H1 (cell line): ENCODE measurements at regions not wholly inside any gene's neighbourhood (a gene's known extent, or its start where the extent isn't known, plus 50 kb on each side); places are given as distances from the start of the nearest gene placed in this dataset.

Experiments used
- CTCF ChIA-PET: fragments of 300-600 bp; sonication (Branson Sonifier 250); formaldehyde crosslinking; loops from one replicate; lab custom pipeline; 2021; ENCODE audit not compliant: partially characterized antibody; lab: Charles Lee
- POLR2A ChIA-PET: fragments of 300-600 bp; sonication (Branson Sonifier 250); formaldehyde crosslinking; loops from one replicate; lab custom pipeline; 2021; ENCODE audit warnings: inconsistent platforms; ENCODE audit not compliant: partially characterized antibody; lab: Charles Lee
- DNase-seq, 2 experiments: peaks; one replicate each; pipeline versions ENCODE4 v3.0.0 to v3.0.0-alpha.2; 2010 to 2022; ENCODE audit warnings: low spot score in 2 of 2, low read depth in 1 of 2, mixed read lengths in 1 of 2
- FAIRE-seq: peaks from 2 replicates; lab custom pipeline; 2011; peaks lifted over from hg19 to GRCh38; lab: Jason Lieb, UNC
- H2AFZ ChIP-seq: 2 replicates; pipeline ENCODE4 v1.8.1; 2012; ENCODE audit warnings: low read length, inconsistent platforms
- H2AK5ac ChIP-seq: 2 replicates; pipeline ENCODE4 v1.6.1; 2013; ENCODE audit warnings: low read depth, low read length
- H2BK120ac ChIP-seq: replicated peaks from 2 replicates; pipeline ENCODE3; 2013; ENCODE audit warnings: low read depth, low read length, inconsistent platforms
- H2BK12ac ChIP-seq: 2 replicates; pipeline ENCODE4 v1.6.1; 2013; ENCODE audit warnings: low read depth, low read length
- H2BK15ac ChIP-seq: 2 replicates; pipeline ENCODE4 v1.6.1; 2013; ENCODE audit warnings: low read length
- H2BK20ac ChIP-seq: 2 replicates; pipeline ENCODE4 v1.6.1; 2013; ENCODE audit warnings: low read length
- H2BK5ac ChIP-seq: 2 replicates; pipeline ENCODE4 v1.6.1; 2013; ENCODE audit warnings: low read depth, low read length
- H3K14ac ChIP-seq: 2 replicates; pipeline ENCODE4 v1.6.1; 2013; ENCODE audit warnings: inconsistent platforms; ENCODE audit not compliant: insufficient read length
- H3K18ac ChIP-seq: 2 replicates; pipeline ENCODE4 v1.6.1; 2013; ENCODE audit warnings: low read length; ENCODE audit errors: extremely low read depth
- H3K23ac ChIP-seq: 2 replicates; pipeline ENCODE4 v1.6.1; 2013; ENCODE audit warnings: inconsistent platforms; ENCODE audit not compliant: insufficient read length
- H3K23me2 ChIP-seq: 2 replicates; pipeline ENCODE4 v1.6.1; 2013; ENCODE audit warnings: low read depth, low read length
- H3K27ac ChIP-seq: 2 replicates; pipeline ENCODE4 v1.6.1; 2011; ENCODE audit warnings: low read depth, low read length, inconsistent platforms
- H3K27me3 ChIP-seq, 4 experiments: replicated peaks in 1 of 4; 1 replicate in 1 of 4; 2 replicates in 3 of 4; pipeline versions ENCODE4 v1.6.1 to v1.8.1; 2011 to 2013; ENCODE audit warnings: low read length in 3 of 4, mild to moderate bottlenecking in 3 of 4, inconsistent platforms in 2 of 4, mixed read lengths in 2 of 4, moderate library complexity in 1 of 4; ENCODE audit not compliant: control insufficient read depth in 3 of 4, insufficient read depth in 3 of 4; ENCODE audit errors: extremely low read depth in 1 of 4
- H3K36me3 ChIP-seq, 4 experiments: 2 replicates each; pipeline versions ENCODE4 v1.6.1 to v1.8.1; 2011 to 2013; ENCODE audit warnings: mild to moderate bottlenecking in 4 of 4, low read length in 3 of 4, moderate library complexity in 2 of 4, control low read depth in 1 of 4, inconsistent platforms in 1 of 4; ENCODE audit not compliant: insufficient read depth in 4 of 4, control insufficient read depth in 2 of 4
- H3K4ac ChIP-seq: replicated peaks from 2 replicates; pipeline ENCODE3; 2013; ENCODE audit warnings: low read length, low read depth, mixed read lengths, inconsistent platforms; ENCODE audit not compliant: insufficient read length
- H3K4me1 ChIP-seq, 4 experiments: replicated peaks in 1 of 4; 1 replicate in 1 of 4; 2 replicates in 3 of 4; pipeline versions ENCODE4 v1.6.1 to v1.8.1; 2011 to 2013; ENCODE audit warnings: low read length in 3 of 4, inconsistent platforms in 2 of 4, mixed read lengths in 1 of 4; ENCODE audit not compliant: insufficient read depth in 4 of 4, control insufficient read depth in 3 of 4
- H3K4me2 ChIP-seq, 2 experiments: 2 replicates each; pipeline versions ENCODE4 v1.6.1 to v1.8.1; 2011 to 2013; ENCODE audit warnings: low read depth in 2 of 2, low read length in 2 of 2, control low read depth in 1 of 2, inconsistent platforms in 1 of 2, mild to moderate bottlenecking in 1 of 2; ENCODE audit not compliant: insufficient read depth in 1 of 2
- H3K4me3 ChIP-seq, 4 experiments: fragments of 200-600, 300-600 bp in 1 of 4; sonication (generic), shearing (Covaris generic), sonication (Bioruptor Twin) in 1 of 4; 2 replicates each; pipeline versions ENCODE4 v1.5.1 to v1.8.1; 2011 to 2016; ENCODE audit warnings: low read length in 4 of 4, low read depth in 3 of 4, control low read depth in 2 of 4, inconsistent platforms in 2 of 4, mild to moderate bottlenecking in 2 of 4, mixed read lengths in 1 of 4, moderate library complexity in 1 of 4; ENCODE audit not compliant: insufficient read depth in 2 of 4; ENCODE audit errors: extremely low read depth in 1 of 4
- H3K56ac ChIP-seq: replicated peaks from 2 replicates; pipeline ENCODE3; 2013; ENCODE audit warnings: low read depth, mild to moderate bottlenecking, mixed read lengths, low read length, inconsistent platforms; ENCODE audit not compliant: insufficient read length
- H3K79me1 ChIP-seq: 2 replicates; pipeline ENCODE4 v1.6.1; 2013; ENCODE audit warnings: low read depth, low read length, control low read depth
- H3K79me2 ChIP-seq, 2 experiments: 2 replicates each; pipeline versions ENCODE4 v1.6.1 to v1.8.1; 2012 to 2013; ENCODE audit warnings: low read length in 2 of 2, mild to moderate bottlenecking in 2 of 2, inconsistent platforms in 1 of 2; ENCODE audit not compliant: insufficient read depth in 2 of 2, control insufficient read depth in 1 of 2
- H3K9ac ChIP-seq, 4 experiments: replicated peaks in 1 of 4; 1 replicate in 1 of 4; 2 replicates in 3 of 4; pipeline versions ENCODE4 v1.6.1 to v1.8.1; 2011 to 2013; ENCODE audit warnings: low read depth in 3 of 4, low read length in 3 of 4, control low read depth in 2 of 4, mild to moderate bottlenecking in 2 of 4, moderate library complexity in 2 of 4, inconsistent platforms in 1 of 4; ENCODE audit errors: extremely low read depth in 1 of 4
- H3K9me3 ChIP-seq, 2 experiments: 2 replicates each; pipeline versions ENCODE4 v1.6.1 to v1.8.1; 2012 to 2013; ENCODE audit warnings: mild to moderate bottlenecking in 2 of 2, moderate library complexity in 2 of 2, control low read depth in 1 of 2, inconsistent platforms in 1 of 2, low read depth in 1 of 2, low read length in 1 of 2, mixed read lengths in 1 of 2; ENCODE audit not compliant: insufficient read depth in 2 of 2
- H4K20me1 ChIP-seq, 2 experiments: replicated peaks in 1 of 2; 2 replicates each; pipeline versions ENCODE3 to v1.8.1; 2011 to 2013; ENCODE audit warnings: inconsistent platforms in 2 of 2, low read length in 2 of 2, mild to moderate bottlenecking in 1 of 2; ENCODE audit not compliant: insufficient read depth in 2 of 2, control insufficient read depth in 1 of 2
- H4K5ac ChIP-seq: 2 replicates; pipeline ENCODE4 v1.6.1; 2013; ENCODE audit warnings: low read length, low read depth, mixed read lengths, inconsistent platforms; ENCODE audit not compliant: insufficient read length
- H4K8ac ChIP-seq: 2 replicates; pipeline ENCODE4 v1.8.0; 2013; ENCODE audit warnings: mild to moderate bottlenecking, moderate library complexity, low read length, inconsistent platforms; ENCODE audit not compliant: insufficient read depth; ENCODE audit errors: extremely low read depth
- H4K91ac ChIP-seq: replicated peaks from 2 replicates; pipeline ENCODE3; 2013; ENCODE audit warnings: low read length, mixed read lengths, inconsistent platforms; ENCODE audit not compliant: insufficient read length
- EZH2 ChIP-seq: fragments of 200-600 bp; sonication (generic); IDR thresholded peaks from 2 replicates; pipeline ENCODE4 v1.7.1; 2012; ENCODE audit warnings: low read depth, mild to moderate bottlenecking, moderate library complexity, low read length, inconsistent platforms; ENCODE audit not compliant: severe bottlenecking
- TEAD4 ChIP-seq: IDR thresholded peaks from 2 replicates; pipeline ENCODE4 v1.6.1; 2012; ENCODE audit warnings: low read depth, low read length, inconsistent platforms, mixed read lengths
- WGBS, 2 experiments: shearing (Covaris generic) in 1 of 2; methylation state at CpG; one replicate each; pipeline versions ENCODE4 v1.1.6 to v1.1.7; 2013 to 2015; ENCODE audit warnings: low lambda C conversion rate in 2 of 2, mixed read lengths in 2 of 2, inconsistent platforms in 1 of 2, low coverage in 1 of 2, missing lambda C conversion rate in 1 of 2; ENCODE audit not compliant: insufficient replicate concordance in 2 of 2, insufficient coverage in 1 of 2, insufficient read length in 1 of 2; ENCODE audit errors: extremely low coverage in 1 of 2, missing lambda C conversion rate in 1 of 2; 5-methylcytosine and 5-hydroxymethylcytosine counted together
- TF ChIP-seq, protein P1 (sequence below), 3 experiments: IDR thresholded peaks; 1 replicate in 2 of 3; 2 replicates in 1 of 3; pipeline versions ENCODE4 v1.5.1 to v1.6.1; 2011; ENCODE audit warnings: low read length in 3 of 3, mild to moderate bottlenecking in 3 of 3, inconsistent platforms in 2 of 3, low read depth in 1 of 3, moderate library complexity in 1 of 3; ENCODE audit not compliant: insufficient read depth in 1 of 3; ENCODE audit errors: control extremely low read depth in 1 of 3

- Histone ChIP-seq H4K20me1 (no peaks in the 10 kb centered on the region), H2AFZ (no peak overlapping the region), H3K4me3 (no peak overlapping the region), H3K27ac (no peak overlapping the region), H2AK5ac (no peak overlapping the region), H3K27me3 (no peaks in the 10 kb centered on the region), H3K14ac (no peak overlapping the region), H3K4me2 (no peak overlapping the region), H3K36me3 (no peaks in the 10 kb centered on the region), H3K79me2 (no peaks in the 10 kb centered on the region), H3K9me3 (no peaks in the 10 kb centered on the region), H2BK15ac (no peak overlapping the region), H3K79me1 (no peaks in the 10 kb centered on the region), H2BK5ac (no peak overlapping the region), H3K18ac (no peak overlapping the region), H3K56ac (no peak overlapping the region), H2BK12ac (no peak overlapping the region), H2BK120ac (no peak overlapping the region), H2BK20ac (no peak overlapping the region), H3K4me1 (no peaks in the 10 kb centered on the region), H3K4ac (no peak overlapping the region), H4K91ac (no peak overlapping the region), H3K9ac (no peak overlapping the region), H3K23ac (no peak overlapping the region), H4K5ac (no peak overlapping the region), H4K8ac (no peak overlapping the region), H3K23me2 (no peaks in the 10 kb centered on the region)
- TF ChIP-seq TEAD4 (no peak), EZH2 (no peak)
- TF ChIP-seq, protein P1, sequence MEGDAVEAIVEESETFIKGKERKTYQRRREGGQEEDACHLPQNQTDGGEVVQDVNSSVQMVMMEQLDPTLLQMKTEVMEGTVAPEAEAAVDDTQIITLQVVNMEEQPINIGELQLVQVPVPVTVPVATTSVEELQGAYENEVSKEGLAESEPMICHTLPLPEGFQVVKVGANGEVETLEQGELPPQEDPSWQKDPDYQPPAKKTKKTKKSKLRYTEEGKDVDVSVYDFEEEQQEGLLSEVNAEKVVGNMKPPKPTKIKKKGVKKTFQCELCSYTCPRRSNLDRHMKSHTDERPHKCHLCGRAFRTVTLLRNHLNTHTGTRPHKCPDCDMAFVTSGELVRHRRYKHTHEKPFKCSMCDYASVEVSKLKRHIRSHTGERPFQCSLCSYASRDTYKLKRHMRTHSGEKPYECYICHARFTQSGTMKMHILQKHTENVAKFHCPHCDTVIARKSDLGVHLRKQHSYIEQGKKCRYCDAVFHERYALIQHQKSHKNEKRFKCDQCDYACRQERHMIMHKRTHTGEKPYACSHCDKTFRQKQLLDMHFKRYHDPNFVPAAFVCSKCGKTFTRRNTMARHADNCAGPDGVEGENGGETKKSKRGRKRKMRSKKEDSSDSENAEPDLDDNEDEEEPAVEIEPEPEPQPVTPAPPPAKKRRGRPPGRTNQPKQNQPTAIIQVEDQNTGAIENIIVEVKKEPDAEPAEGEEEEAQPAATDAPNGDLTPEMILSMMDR (IDR thresholded peaks at IDR 0.05; ENCODE audit: control extremely low read depth in 1 of 3, insufficient read depth in 1 of 3, low read depth in 1 of 3, low read length in 3 of 3): peak in 2 of 3 experiments; percentile 3 to 22; a peak in 2 of 4 replicates
- FAIRE-seq: no peak
- DNase-seq: no peak
- ChIA-PET POLR2A (no interaction called here), CTCF (no interaction called here)
- WGBS, 2 experiments: 87% methylated on average over 9 of the region's 9 CpGs; no CpG with 5 or more reads in 1 of the 2 experiments
Observed at GRCh38 chr5:54785729-54786591, 199.4 kb downstream of the ESM1 start.
